NCI-H82 treated with DMSO at 0.1 percent for 48 hours (cell line): ENCODE measurements at regions not wholly inside any gene's neighbourhood (a gene's known extent, or its start where the extent isn't known, plus 50 kb on each side); places are given as distances from the start of the nearest gene placed in this dataset.

Source experiments
- DNase-seq: peaks from one replicate; lab custom pipeline; 2025; ENCODE audit not compliant: unreplicated experiment; lab: John Stamatoyannopoulos, UW

- DNase-seq, result no peak
These were observed 50.4 kb upstream of the OPCML start for GRCh38 chr11:133582750-133583149.

GRCh38 chr11:133582326-133582725 lies 50.0 kb upstream of the OPCML start:
- no peak for DNase-seq
